ENCODE measurements at regions not wholly inside any gene's neighbourhood (a gene's known extent, or its start where the extent isn't known, plus 50 kb on each side); places are given as distances from the start of the nearest gene placed in this dataset.
A peak's percentile ranks its signal among the peaks of the same experiment; 100 is the strongest.

DNA sequence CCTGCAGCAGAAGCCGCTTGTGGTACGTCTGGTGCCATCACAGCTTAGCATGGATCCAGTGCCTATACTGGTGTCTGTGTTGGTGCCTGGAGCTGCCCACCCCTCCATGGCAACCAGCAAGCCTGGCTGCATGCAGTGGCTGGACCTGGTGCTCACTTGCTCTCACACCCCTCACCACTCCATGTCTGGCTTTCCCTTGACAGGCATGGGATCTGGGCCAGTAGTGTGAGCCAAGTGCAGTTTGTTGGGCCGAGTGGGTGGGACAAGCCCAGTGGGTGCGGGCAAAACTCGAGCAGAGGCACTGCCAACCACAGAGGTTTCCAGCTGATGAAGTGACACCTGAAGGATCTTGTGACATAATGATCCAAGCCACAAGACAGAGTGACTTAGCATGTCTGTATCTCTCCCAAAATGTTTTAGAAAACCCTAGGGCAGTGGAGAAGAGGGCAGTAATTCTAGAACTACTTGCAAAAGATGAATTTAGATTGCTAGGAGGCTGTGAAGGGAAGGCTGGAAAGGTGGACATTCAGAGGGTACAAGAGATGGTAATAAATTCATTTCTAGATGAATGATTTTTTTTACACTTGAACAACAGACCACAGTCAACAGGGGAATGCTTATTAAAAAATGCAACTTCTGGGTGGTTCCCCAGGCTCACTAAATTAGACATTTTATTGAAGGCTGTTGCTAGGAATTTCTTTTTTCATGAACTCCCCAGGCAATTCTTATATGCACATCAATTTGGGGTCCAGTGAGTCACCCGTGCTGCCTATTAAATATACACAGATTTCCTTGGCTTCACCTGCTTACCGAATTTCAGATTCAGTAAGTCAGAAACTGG lies 660.3 kb downstream of the TLR4 start:
- WGBS (ENCODE audit: insufficient coverage, insufficient replicate concordance, low lambda C conversion rate, missing lambda C conversion rate) = under 1% methylated on average over 7 of the region's 7 CpGs
- in situ Hi-C loops (cut with MboI) = no loop called here
- POLR2A ChIA-PET = no interaction called here
- TF ChIP-seq NR2F1 (conservative IDR thresholded peaks at IDR 0.05) (0 out of 2 replicates have a peak, but pooled peaks have one; percentile 13), SREBF2 (IDR thresholded peaks at IDR 0.05; ENCODE audit: low read length) (no peak), JUNB (IDR thresholded peaks at IDR 0.05) (peak; percentile 85), CBX5 (IDR thresholded peaks at IDR 0.05; ENCODE audit: low read depth) (no peak), ZSCAN29 (IDR thresholded peaks at IDR 0.05) (no peak), IKZF1 (conservative IDR thresholded peaks at IDR 0.05) (0 out of 2 replicates have a peak, but pooled peaks have one; percentile 18), NFIC (IDR thresholded peaks at IDR 0.05; ENCODE audit: low read depth, low read length) (peak; percentile 70), MXI1 (IDR thresholded peaks at IDR 0.05; ENCODE audit: low read depth, low read length) (no peak), RELB (IDR thresholded peaks at IDR 0.05; ENCODE audit: low read depth) (peak; percentile 39; the same call in 1 of the 2 replicates), POU2F2 (IDR thresholded peaks at IDR 0.05; ENCODE audit: borderline replicate concordance, low read depth, low read length) (no peak), RB1 (IDR thresholded peaks at IDR 0.05; ENCODE audit: borderline replicate concordance) (no peak), BCL11A (IDR thresholded peaks at IDR 0.05; ENCODE audit: low read depth, low read length) (0 out of 2 replicates have a peak, but pooled peaks have one; percentile 13), EP300 (IDR thresholded peaks at IDR 0.05; ENCODE audit: borderline replicate concordance in 1 of 2, control insufficient read depth in 1 of 2, low read depth in 2 of 2, low read length in 2 of 2) (0 out of 4 replicates have a peak, but pooled peaks have one; percentile 21 to 25), ZNF24 (IDR thresholded peaks at IDR 0.05) (0 out of 2 replicates have a peak, but pooled peaks have one; percentile 38), MTA2 (IDR thresholded peaks at IDR 0.05; ENCODE audit: low read depth) (peak; percentile 63; the same call in 1 of the 2 replicates), MAX (IDR thresholded peaks at IDR 0.05; ENCODE audit: low read depth, low read length) (no peak), PML (IDR thresholded peaks at IDR 0.05; ENCODE audit: low read length) (no peak)
- TF ChIP-seq, protein P1, sequence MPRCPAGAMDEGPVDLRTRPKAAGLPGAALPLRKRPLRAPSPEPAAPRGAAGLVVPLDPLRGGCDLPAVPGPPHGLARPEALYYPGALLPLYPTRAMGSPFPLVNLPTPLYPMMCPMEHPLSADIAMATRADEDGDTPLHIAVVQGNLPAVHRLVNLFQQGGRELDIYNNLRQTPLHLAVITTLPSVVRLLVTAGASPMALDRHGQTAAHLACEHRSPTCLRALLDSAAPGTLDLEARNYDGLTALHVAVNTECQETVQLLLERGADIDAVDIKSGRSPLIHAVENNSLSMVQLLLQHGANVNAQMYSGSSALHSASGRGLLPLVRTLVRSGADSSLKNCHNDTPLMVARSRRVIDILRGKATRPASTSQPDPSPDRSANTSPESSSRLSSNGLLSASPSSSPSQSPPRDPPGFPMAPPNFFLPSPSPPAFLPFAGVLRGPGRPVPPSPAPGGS (IDR thresholded peaks at IDR 0.05; ENCODE audit: borderline replicate concordance, insufficient read depth, low read depth, low read length, poor library complexity, severe bottlenecking) = no peak
- TF ChIP-seq, protein P2, sequence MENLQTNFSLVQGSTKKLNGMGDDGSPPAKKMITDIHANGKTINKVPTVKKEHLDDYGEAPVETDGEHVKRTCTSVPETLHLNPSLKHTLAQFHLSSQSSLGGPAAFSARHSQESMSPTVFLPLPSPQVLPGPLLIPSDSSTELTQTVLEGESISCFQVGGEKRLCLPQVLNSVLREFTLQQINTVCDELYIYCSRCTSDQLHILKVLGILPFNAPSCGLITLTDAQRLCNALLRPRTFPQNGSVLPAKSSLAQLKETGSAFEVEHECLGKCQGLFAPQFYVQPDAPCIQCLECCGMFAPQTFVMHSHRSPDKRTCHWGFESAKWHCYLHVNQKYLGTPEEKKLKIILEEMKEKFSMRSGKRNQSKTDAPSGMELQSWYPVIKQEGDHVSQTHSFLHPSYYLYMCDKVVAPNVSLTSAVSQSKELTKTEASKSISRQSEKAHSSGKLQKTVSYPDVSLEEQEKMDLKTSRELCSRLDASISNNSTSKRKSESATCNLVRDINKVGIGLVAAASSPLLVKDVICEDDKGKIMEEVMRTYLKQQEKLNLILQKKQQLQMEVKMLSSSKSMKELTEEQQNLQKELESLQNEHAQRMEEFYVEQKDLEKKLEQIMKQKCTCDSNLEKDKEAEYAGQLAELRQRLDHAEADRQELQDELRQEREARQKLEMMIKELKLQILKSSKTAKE (IDR thresholded peaks at IDR 0.05; ENCODE audit: low read depth, poor library complexity, severe bottlenecking) = no peak

More for the DNA sequence above, 660.3 kb downstream of the TLR4 start:
- BruUV-seq (replicated peaks) = no TSS peak
- ChIA-PET CTCF (no interaction called here), SMC1A (ENCODE audit: uncharacterized antibody, unreplicated experiment) (no interaction called here), RAD21 (ENCODE audit: unreplicated experiment) (no interaction called here)
- intact Hi-C loops (cut with micrococcal nuclease; ENCODE audit: unreplicated experiment) = no loop called here
- no peak for FAIRE-seq
- H2AFZ ChIP-seq (ENCODE audit: control insufficient read depth, low read depth, low read length) = no peak overlapping the region
- ATAC-seq = peak; percentile 76
- H3K4me1 ChIP-seq (ENCODE audit: control insufficient read depth, insufficient read depth, low read length) = no peaks in the 10 kb centered on the region
- H4K20me1 ChIP-seq (ENCODE audit: control insufficient read depth, insufficient read depth) = no peaks in the 10 kb centered on the region
- no peak overlapping the region for H3K4me2 ChIP-seq (ENCODE audit: control insufficient read depth, insufficient read depth)
- H3K9me3 ChIP-seq (replicated peaks; ENCODE audit: control insufficient read depth, insufficient read depth, low read length) = peaks cover 1% of the 10 kb centered on the region; the same call in 1 of the 3 replicates
- no peaks in the 10 kb centered on the region for H3K27me3 ChIP-seq (replicated peaks in 1 of 2; ENCODE audit: control insufficient read depth in 2 of 2, insufficient read depth in 2 of 2, low read length in 1 of 2)
- H3K36me3 ChIP-seq (ENCODE audit: control insufficient read depth in 2 of 2, insufficient read depth in 2 of 2, low read length in 1 of 2) = no peaks in the 10 kb centered on the region
- no peak overlapping the region for H3K9ac ChIP-seq (ENCODE audit: control insufficient read depth, insufficient read depth, low read length)
- no peaks in the 10 kb centered on the region for H3K79me2 ChIP-seq (ENCODE audit: control insufficient read depth, insufficient read depth, low read length)
- peak; percentile 19 for DNase-seq (ENCODE audit: low read depth, low spot score)
- no peak overlapping the region for H3K4me3 ChIP-seq
- no peak overlapping the region for H3K27ac ChIP-seq (ENCODE audit: control insufficient read depth, insufficient read depth)

All from GM12878 (cell line).